PC-3 (cell line): ENCODE measurements at regions not wholly inside any gene's neighbourhood (a gene's known extent, or its start where the extent isn't known, plus 50 kb on each side); places are given as distances from the start of the nearest gene placed in this dataset.

Source experiments
- ATAC-seq: fragments of 200-7000 bp; cut with Tn5 transposase; 2 replicates; pipeline ENCODE4 v1.9.1; 2020; ENCODE audit warnings: mild to moderate bottlenecking, moderate library complexity
- BruUV-seq: library from RNA; stranded (reverse); fragments of 400-500 nt; replicated peaks from 2 replicates; lab custom pipeline; 2021; lab: Mats Ljungman, UMichigan
- CTCF ChIA-PET: fragments of 300-600 bp; sonication (Branson Sonifier 250); formaldehyde crosslinking; loops from one replicate; lab custom pipeline; 2022; ENCODE audit warnings: antibody characterized with exemption; lab: Charles Lee
- POLR2A ChIA-PET: fragments of 300-600 bp; sonication (Branson Sonifier 250); formaldehyde crosslinking; loops from one replicate; lab custom pipeline; 2022; ENCODE audit warnings: antibody characterized with exemption; ENCODE audit not compliant: unreplicated experiment; lab: Charles Lee
- DNase-seq: peaks from one replicate; pipeline ENCODE4 v3.0.0-alpha.2; 2015
- H2AFZ ChIP-seq: fragments of 300-600 bp; sonication (generic); 2 replicates; pipeline ENCODE4 v1.6.0; 2016; ENCODE audit warnings: antibody characterized with exemption, low read length
- H3F3A ChIP-seq: fragments of 300-600 bp; sonication (generic); one replicate; pipeline ENCODE4 v1.6.0; 2017; ENCODE audit warnings: antibody characterized with exemption, low read length, control low read depth, mild to moderate bottlenecking; ENCODE audit not compliant: unreplicated experiment
- H3K27ac ChIP-seq: fragments of 300-600 bp; sonication (generic); 2 replicates; pipeline ENCODE4 v1.5.1; 2016; ENCODE audit warnings: mild to moderate bottlenecking, low read length
- H3K27me3 ChIP-seq: fragments of 300-600 bp; sonication (generic); 2 replicates; pipeline ENCODE4 v1.6.1; 2016; ENCODE audit warnings: low read length, mixed read lengths
- H3K36me3 ChIP-seq: fragments of 300-600 bp; sonication (generic); 2 replicates; pipeline ENCODE4 v1.6.1; 2016; ENCODE audit warnings: low read depth, mixed run types, low read length, mixed read lengths
- H3K4me1 ChIP-seq: fragments of 300-600 bp; sonication (generic); 2 replicates; pipeline ENCODE4 v1.5.1; 2016; ENCODE audit warnings: low read length; ENCODE audit not compliant: insufficient read depth
- H3K4me2 ChIP-seq: fragments of 300-600 bp; sonication (generic); 2 replicates; pipeline ENCODE4 v1.6.0; 2016; ENCODE audit warnings: low read length
- H3K4me3 ChIP-seq: fragments of 300-600 bp; sonication (generic); 2 replicates; pipeline ENCODE4 v1.5.1; 2016; ENCODE audit warnings: mild to moderate bottlenecking, low read length, mixed read lengths
- H3K79me2 ChIP-seq: fragments of 300-600 bp; sonication (generic); 2 replicates; pipeline ENCODE4 v1.6.1; 2017; ENCODE audit warnings: low read length, mixed read lengths
- H3K9ac ChIP-seq: fragments of 300-600 bp; sonication (generic); 2 replicates; pipeline ENCODE4 v1.6.0; 2016; ENCODE audit warnings: mild to moderate bottlenecking, low read length
- H3K9me2 ChIP-seq: fragments of 300-600 bp; sonication (generic); replicated peaks from 2 replicates; pipeline ENCODE4 v1.6.1; 2016; ENCODE audit warnings: mixed run types, low read length, mixed read lengths
- H3K9me3 ChIP-seq: fragments of 300-600 bp; sonication (generic); 2 replicates; pipeline ENCODE4 v1.6.1; 2016; ENCODE audit warnings: low read length, mixed read lengths
- H4K20me1 ChIP-seq: fragments of 300-600 bp; sonication (generic); 2 replicates; pipeline ENCODE4 v1.6.1; 2016; ENCODE audit warnings: low read length, mixed read lengths
- EZH2 ChIP-seq: fragments of 300-600 bp; sonication (generic); IDR thresholded peaks from one replicate; pipeline ENCODE4 v1.6.1; 2017; ENCODE audit warnings: antibody characterized with exemption, mild to moderate bottlenecking, low read length; ENCODE audit not compliant: unreplicated experiment
- EZH2phosphoT487 ChIP-seq: fragments of 300-600 bp; sonication (generic); IDR thresholded peaks from 2 replicates; pipeline ENCODE4 v1.6.1; 2018; ENCODE audit warnings: mild to moderate bottlenecking, antibody characterized with exemption, low read length, borderline replicate concordance
- intact Hi-C: fragments of 100-400 bp; cut with micrococcal nuclease; formaldehyde crosslinking; loops from 2 replicates; pipeline ENCODE4 v1.9.0; 2023
- TF ChIP-seq, protein P1 (sequence below): fragments of 300-600 bp; sonication (generic); conservative IDR thresholded peaks from 2 replicates; pipeline ENCODE4 v1.5.1; 2017; ENCODE audit warnings: antibody characterized with exemption, low read depth, mild to moderate bottlenecking, low read length

DNA sequence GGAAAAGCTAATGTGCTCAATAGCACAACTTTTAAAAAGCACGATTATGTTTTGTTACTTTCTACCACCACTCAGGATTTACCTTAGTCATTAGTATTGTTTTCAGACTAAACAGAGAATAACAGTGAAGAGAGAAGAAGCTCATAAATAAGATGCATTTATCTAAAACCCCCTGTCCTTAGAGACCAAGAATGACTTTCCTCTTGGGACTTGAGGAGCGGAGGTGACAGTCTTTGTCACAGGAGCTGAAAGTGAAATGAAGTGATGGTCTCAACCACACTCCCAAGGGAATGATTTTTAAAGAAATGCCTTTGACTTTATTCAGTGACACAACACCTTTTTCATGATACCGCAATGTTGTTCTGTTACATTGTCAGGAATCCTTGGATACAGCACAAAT, 190.6 kb upstream of the NBEA start:
- Histone ChIP-seq H3K9me2 (no peaks in the 10 kb centered on the region), H4K20me1 (no peaks in the 10 kb centered on the region), H3K79me2 (no peaks in the 10 kb centered on the region), H3K27me3 (no peaks in the 10 kb centered on the region), H2AFZ (no peak overlapping the region), H3K4me3 (no peak overlapping the region), H3K36me3 (no peaks in the 10 kb centered on the region), H3K27ac (no peak overlapping the region), H3F3A (no peaks in the 10 kb centered on the region), H3K9me3 (no peaks in the 10 kb centered on the region), H3K9ac (no peak overlapping the region), H3K4me2 (no peak overlapping the region), H3K4me1 (no peaks in the 10 kb centered on the region)
- ATAC-seq (no peak), DNase-seq (no peak)
- POLR2A ChIA-PET: no interaction called here
- intact Hi-C loops: no loop called here
- no TSS peak for BruUV-seq
- CTCF ChIA-PET: no interaction called here
- TF ChIP-seq, protein P1, sequence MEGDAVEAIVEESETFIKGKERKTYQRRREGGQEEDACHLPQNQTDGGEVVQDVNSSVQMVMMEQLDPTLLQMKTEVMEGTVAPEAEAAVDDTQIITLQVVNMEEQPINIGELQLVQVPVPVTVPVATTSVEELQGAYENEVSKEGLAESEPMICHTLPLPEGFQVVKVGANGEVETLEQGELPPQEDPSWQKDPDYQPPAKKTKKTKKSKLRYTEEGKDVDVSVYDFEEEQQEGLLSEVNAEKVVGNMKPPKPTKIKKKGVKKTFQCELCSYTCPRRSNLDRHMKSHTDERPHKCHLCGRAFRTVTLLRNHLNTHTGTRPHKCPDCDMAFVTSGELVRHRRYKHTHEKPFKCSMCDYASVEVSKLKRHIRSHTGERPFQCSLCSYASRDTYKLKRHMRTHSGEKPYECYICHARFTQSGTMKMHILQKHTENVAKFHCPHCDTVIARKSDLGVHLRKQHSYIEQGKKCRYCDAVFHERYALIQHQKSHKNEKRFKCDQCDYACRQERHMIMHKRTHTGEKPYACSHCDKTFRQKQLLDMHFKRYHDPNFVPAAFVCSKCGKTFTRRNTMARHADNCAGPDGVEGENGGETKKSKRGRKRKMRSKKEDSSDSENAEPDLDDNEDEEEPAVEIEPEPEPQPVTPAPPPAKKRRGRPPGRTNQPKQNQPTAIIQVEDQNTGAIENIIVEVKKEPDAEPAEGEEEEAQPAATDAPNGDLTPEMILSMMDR: no peak
- no peak for TF ChIP-seq EZH2phosphoT487
- TF ChIP-seq EZH2: no peak

DNA sequence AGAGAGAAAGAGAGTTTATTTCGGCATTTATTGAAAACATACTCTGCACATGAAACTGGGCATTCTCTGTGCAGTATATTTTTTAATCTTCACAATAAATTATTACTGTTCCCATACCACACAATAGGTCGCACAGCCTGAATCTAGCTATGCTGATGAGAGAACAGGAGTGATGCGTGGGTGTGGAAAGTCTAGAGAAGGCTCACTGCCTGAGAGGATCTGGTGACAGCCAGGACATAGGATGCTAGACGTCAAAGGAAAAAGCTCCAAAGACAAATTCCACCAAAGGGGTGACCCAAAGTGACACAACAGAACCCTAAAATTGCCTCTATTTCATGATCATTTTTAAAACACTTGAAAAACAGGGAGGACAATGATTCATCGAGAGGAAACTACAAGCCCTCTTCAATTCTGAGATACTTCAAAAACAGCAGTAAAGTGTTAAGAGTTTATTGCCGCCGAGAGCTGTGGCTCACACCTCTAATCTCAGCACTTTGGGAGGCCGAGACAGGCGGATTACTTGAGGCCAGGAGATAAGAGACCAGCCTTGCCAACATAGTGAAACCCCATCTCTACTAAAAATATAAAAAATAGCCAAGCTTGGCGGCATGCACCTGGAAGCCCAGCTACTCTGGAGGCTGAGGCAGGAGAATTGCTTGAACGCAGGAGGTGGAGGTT, 189.6 kb upstream of the NBEA start:
- no peaks in the 10 kb centered on the region for H4K20me1 ChIP-seq
- no peak overlapping the region for H3K4me3 ChIP-seq
- no peak overlapping the region for H3K27ac ChIP-seq
- no TSS peak for BruUV-seq
- TF ChIP-seq EZH2 (no peak), EZH2phosphoT487 (no peak)
- TF ChIP-seq, protein P1: no peak
- intact Hi-C loops: no loop called here
- no peak overlapping the region for H3K9ac ChIP-seq
- POLR2A ChIA-PET: no interaction called here
- H3K4me2 ChIP-seq: no peak overlapping the region
- H3F3A ChIP-seq: no peaks in the 10 kb centered on the region
- no peak overlapping the region for H2AFZ ChIP-seq
- no peaks in the 10 kb centered on the region for H3K9me3 ChIP-seq
- H3K79me2 ChIP-seq: no peaks in the 10 kb centered on the region
- no peaks in the 10 kb centered on the region for H3K4me1 ChIP-seq
- no peaks in the 10 kb centered on the region for H3K9me2 ChIP-seq
- DNase-seq: no peak
- H3K27me3 ChIP-seq: no peaks in the 10 kb centered on the region
- no peak for ATAC-seq
- no peaks in the 10 kb centered on the region for H3K36me3 ChIP-seq
- CTCF ChIA-PET: no interaction called here

DNA sequence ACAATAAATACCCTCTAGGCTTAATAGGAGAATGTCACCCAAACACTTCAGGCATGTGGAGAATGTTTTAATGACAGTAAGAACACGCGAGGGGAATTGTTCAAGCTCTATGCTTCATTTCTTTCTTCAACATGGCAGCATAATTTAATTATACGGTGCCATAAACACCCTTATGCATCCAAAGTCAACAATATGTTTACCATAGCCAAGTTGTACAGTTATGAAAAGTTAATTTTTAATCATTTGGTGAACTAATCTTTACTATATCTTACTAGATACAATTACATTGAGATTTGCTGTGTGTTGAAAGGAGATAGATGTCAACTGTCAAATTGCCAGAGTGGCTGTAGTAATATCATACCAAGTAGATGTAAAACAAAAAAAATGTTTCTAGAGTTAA, 185.9 kb upstream of the NBEA start:
- H2AFZ ChIP-seq: no peak overlapping the region
- no peak for ATAC-seq
- H3F3A ChIP-seq: no peaks in the 10 kb centered on the region
- H3K36me3 ChIP-seq: no peaks in the 10 kb centered on the region
- H3K4me2 ChIP-seq: no peak overlapping the region
- H3K4me1 ChIP-seq: no peaks in the 10 kb centered on the region
- BruUV-seq: no TSS peak
- H3K79me2 ChIP-seq: no peaks in the 10 kb centered on the region
- no peak for DNase-seq
- H3K9me2 ChIP-seq: no peaks in the 10 kb centered on the region
- CTCF ChIA-PET: no interaction called here
- H3K9me3 ChIP-seq: no peaks in the 10 kb centered on the region
- intact Hi-C loops: no loop called here
- no peak overlapping the region for H3K9ac ChIP-seq
- H3K27me3 ChIP-seq: no peaks in the 10 kb centered on the region
- TF ChIP-seq, protein P1: no peak
- TF ChIP-seq EZH2phosphoT487: no peak
- TF ChIP-seq EZH2: no peak
- POLR2A ChIA-PET: no interaction called here
- H4K20me1 ChIP-seq: no peaks in the 10 kb centered on the region
- H3K4me3 ChIP-seq: no peak overlapping the region
- H3K27ac ChIP-seq: no peak overlapping the region
